Keratinocyte (primary cell): ENCODE measurements at regions not wholly inside any gene's neighbourhood (a gene's known extent, or its start where the extent isn't known, plus 50 kb on each side); places are given as distances from the start of the nearest gene placed in this dataset.

ENCODE experiments used
- CTCF ChIP-seq, 3 experiments: IDR thresholded peaks in 1 of 3; conservative IDR thresholded peaks in 1 of 3; optimal IDR thresholded peaks in 1 of 3; 2 replicates in 2 of 3; 3 replicates in 1 of 3; pipeline versions ENCODE3 to v1.5.1; 2011; ENCODE audit warnings: low read length in 3 of 3, mild to moderate bottlenecking in 3 of 3, moderate library complexity in 2 of 3, control low read depth in 1 of 3, inconsistent platforms in 1 of 3; ENCODE audit not compliant: insufficient read depth in 2 of 3; ENCODE audit errors: extremely low read depth in 1 of 3
- EZH2 ChIP-seq: IDR thresholded peaks from one replicate; pipeline ENCODE4 v1.6.1; 2012; ENCODE audit warnings: inconsistent platforms, mild to moderate bottlenecking, low read length, moderate library complexity

- TF ChIP-seq CTCF (optimal IDR thresholded peaks at IDR 0.05 in 1 of 3, IDR thresholded peaks at IDR 0.05 in 1 of 3, conservative IDR thresholded peaks at IDR 0.05 in 1 of 3; ENCODE audit: extremely low read depth in 1 of 3, insufficient read depth in 2 of 3, low read length in 3 of 3) (no peak), EZH2 (no peak)
Measured at GRCh38 chr1:68706639-68707317, 209.9 kb upstream of the DEPDC1 start.
